ENCODE measurements at regions not wholly inside any gene's neighbourhood (a gene's known extent, or its start where the extent isn't known, plus 50 kb on each side); places are given as distances from the start of the nearest gene placed in this dataset.

- H3K4me3 ChIP-seq (ENCODE audit: control insufficient read depth, low read depth, low read length), result no peak overlapping the region
- DNase-seq (ENCODE audit: low read depth), result no peak
- TF ChIP-seq, protein P1, sequence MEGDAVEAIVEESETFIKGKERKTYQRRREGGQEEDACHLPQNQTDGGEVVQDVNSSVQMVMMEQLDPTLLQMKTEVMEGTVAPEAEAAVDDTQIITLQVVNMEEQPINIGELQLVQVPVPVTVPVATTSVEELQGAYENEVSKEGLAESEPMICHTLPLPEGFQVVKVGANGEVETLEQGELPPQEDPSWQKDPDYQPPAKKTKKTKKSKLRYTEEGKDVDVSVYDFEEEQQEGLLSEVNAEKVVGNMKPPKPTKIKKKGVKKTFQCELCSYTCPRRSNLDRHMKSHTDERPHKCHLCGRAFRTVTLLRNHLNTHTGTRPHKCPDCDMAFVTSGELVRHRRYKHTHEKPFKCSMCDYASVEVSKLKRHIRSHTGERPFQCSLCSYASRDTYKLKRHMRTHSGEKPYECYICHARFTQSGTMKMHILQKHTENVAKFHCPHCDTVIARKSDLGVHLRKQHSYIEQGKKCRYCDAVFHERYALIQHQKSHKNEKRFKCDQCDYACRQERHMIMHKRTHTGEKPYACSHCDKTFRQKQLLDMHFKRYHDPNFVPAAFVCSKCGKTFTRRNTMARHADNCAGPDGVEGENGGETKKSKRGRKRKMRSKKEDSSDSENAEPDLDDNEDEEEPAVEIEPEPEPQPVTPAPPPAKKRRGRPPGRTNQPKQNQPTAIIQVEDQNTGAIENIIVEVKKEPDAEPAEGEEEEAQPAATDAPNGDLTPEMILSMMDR (IDR thresholded peaks at IDR 0.05; ENCODE audit: control insufficient read depth, insufficient read depth, low read depth, low read length, missing control alignments), result no peak
Measured at GRCh38 chr4:1533501-1534064, 127.3 kb upstream of the NKX1-1 start.

DNA sequence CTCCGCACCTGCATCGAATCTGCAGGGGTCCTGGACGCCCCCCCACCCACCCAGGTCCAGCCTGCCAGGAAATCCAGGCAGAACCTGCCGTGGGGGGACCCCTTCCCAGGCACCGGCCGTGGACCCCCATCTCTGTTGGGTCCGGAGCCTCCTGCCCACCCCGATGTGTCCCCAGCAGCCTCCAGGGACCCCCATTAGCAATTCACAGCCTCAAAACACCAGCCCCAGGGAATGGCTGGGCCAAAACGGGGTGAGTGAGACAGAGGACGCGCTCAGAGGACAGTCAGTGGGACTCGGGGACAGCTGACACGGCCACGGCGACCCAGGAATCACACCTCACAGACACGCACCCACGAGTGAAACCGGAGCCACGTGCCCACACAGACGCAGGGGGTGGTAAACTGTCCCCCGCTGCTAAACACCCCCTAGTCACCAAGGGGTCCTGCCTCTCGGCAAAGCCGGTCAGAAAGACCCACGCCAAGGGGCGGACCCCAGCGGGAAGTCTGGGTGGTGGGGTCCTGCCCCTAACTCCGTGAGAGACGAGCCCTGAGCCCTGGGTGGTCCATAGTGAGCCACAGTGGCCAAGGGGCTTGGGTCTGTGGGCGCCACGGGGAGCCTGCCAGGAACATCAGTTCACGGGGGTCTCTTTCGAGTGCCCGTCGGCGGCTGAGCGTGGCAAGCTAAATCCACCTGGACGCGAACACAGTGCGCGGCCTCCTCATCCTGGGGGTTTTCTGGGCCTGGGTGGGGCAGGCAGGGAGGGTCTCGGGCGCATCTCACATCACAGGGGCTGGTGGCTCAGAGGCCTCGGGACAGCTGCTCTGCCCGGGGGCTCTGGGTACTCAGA is 126.5 kb upstream of the NKX1-1 start:
- DNase-seq (ENCODE audit: low read depth), result no peak
- TF ChIP-seq, protein P1 (IDR thresholded peaks at IDR 0.05; ENCODE audit: control insufficient read depth, insufficient read depth, low read depth, low read length, missing control alignments), result no peak

GRCh38 chr4:1531683-1532548 is 125.7 kb upstream of the NKX1-1 start:
- no peak overlapping the region for H3K4me3 ChIP-seq (ENCODE audit: control insufficient read depth, low read depth, low read length)
- DNase-seq (ENCODE audit: low read depth), result no peak
- TF ChIP-seq, protein P1 (IDR thresholded peaks at IDR 0.05; ENCODE audit: control insufficient read depth, insufficient read depth, low read depth, low read length, missing control alignments), result no peak

More for the DNA sequence above, 126.5 kb upstream of the NKX1-1 start:
- H3K4me3 ChIP-seq (ENCODE audit: control insufficient read depth, low read depth, low read length), result no peak overlapping the region

DNA sequence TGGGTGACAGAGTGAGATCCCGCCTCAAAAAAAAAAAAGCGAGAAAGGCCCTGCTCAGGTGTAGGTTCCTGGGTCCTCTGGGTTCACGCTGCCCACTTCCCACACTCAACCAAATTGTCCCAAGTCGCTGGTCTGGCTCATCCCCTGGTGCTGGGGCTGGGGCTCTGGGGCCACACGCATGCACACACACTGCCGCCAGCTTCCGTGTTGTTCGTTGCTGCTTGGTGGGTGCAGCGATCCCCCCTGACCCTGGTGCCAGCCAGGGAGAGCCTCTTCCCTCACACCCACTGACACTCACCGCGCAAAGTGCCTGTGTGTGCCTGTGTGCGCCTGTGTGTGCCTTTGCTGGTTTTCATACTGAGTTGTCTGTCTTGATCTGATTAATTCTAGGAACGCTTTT is 124.1 kb upstream of the NKX1-1 start:
- no peak overlapping the region for H3K4me3 ChIP-seq (ENCODE audit: control insufficient read depth, low read depth, low read length)
- no peak for DNase-seq (ENCODE audit: low read depth)
- TF ChIP-seq, protein P1 (IDR thresholded peaks at IDR 0.05; ENCODE audit: control insufficient read depth, insufficient read depth, low read depth, low read length, missing control alignments), result no peak

GRCh38 chr4:1524761-1525160 is 118.5 kb upstream of the NKX1-1 start:
- no peak for DNase-seq (ENCODE audit: low read depth)
- TF ChIP-seq, protein P1 (IDR thresholded peaks at IDR 0.05; ENCODE audit: control insufficient read depth, insufficient read depth, low read depth, low read length, missing control alignments), result no peak
- H3K4me3 ChIP-seq (ENCODE audit: control insufficient read depth, low read depth, low read length), result no peak overlapping the region

- TF ChIP-seq, protein P1 (IDR thresholded peaks at IDR 0.05; ENCODE audit: control insufficient read depth, insufficient read depth, low read depth, low read length, missing control alignments), result no peak
- DNase-seq (ENCODE audit: low read depth), result no peak
- no peak overlapping the region for H3K4me3 ChIP-seq (ENCODE audit: control insufficient read depth, low read depth, low read length)
Measured at GRCh38 chr4:1523907-1524636, 117.8 kb upstream of the NKX1-1 start.
